Activated CD8-positive, alpha-beta T cell treated with anti-CD3 and anti-CD28 coated beads for 36 hours (primary cell): ENCODE measurements at regions not wholly inside any gene's neighbourhood (a gene's known extent, or its start where the extent isn't known, plus 50 kb on each side); places are given as distances from the start of the nearest gene placed in this dataset.

Experiments used
- ATAC-seq: fragments of 200-7000 bp; cut with Tn5 transposase; one replicate; pipeline ENCODE4 v1.10.0; 2021; ENCODE audit warnings: mild to moderate bottlenecking, moderate library complexity
- CTCF ChIA-PET: fragments of 350-600 bp; sonication (Branson Sonifier 250); formaldehyde crosslinking; loops from one replicate; lab custom pipeline; 2021; ENCODE audit warnings: antibody characterized with exemption; lab: Charles Lee
- POLR2A ChIA-PET: fragments of 350-600 bp; sonication (Branson Sonifier 250); formaldehyde crosslinking; loops from one replicate; lab custom pipeline; 2021; ENCODE audit warnings: antibody characterized with exemption; lab: Charles Lee
- DNase-seq: peaks from one replicate; pipeline ENCODE4 v3.0.0-alpha.2; 2020
- H3K27ac Mint-ChIP-seq: one replicate; pipeline ENCODE4 v1.8.0; 2021; ENCODE audit warnings: mild to moderate bottlenecking, mixed read lengths
- H3K27me3 Mint-ChIP-seq: one replicate; pipeline ENCODE4 v1.8.0; 2021; ENCODE audit warnings: mixed read lengths
- H3K36me3 Mint-ChIP-seq: one replicate; pipeline ENCODE4 v1.8.0; 2021; ENCODE audit warnings: low read depth, mixed read lengths
- H3K4me1 Mint-ChIP-seq: one replicate; pipeline ENCODE4 v1.8.0; 2021; ENCODE audit warnings: low read depth, mixed read lengths
- H3K4me3 Mint-ChIP-seq: one replicate; pipeline ENCODE4 v1.8.0; 2021; ENCODE audit warnings: mild to moderate bottlenecking, moderate library complexity, mixed read lengths
- H3K9me3 Mint-ChIP-seq: one replicate; pipeline ENCODE4 v1.8.0; 2021; ENCODE audit warnings: mixed read lengths
- CTCF ChIP-seq: fragments of 200-600 bp; IDR thresholded peaks from one replicate; pipeline ENCODE4 v1.8.0; 2022; ENCODE audit warnings: antibody characterized with exemption, mild to moderate bottlenecking
- intact Hi-C: fragments of 100-400 bp; cut with micrococcal nuclease; formaldehyde crosslinking; loops from one replicate; pipeline ENCODE4 v1.10.0; 2022

DNA sequence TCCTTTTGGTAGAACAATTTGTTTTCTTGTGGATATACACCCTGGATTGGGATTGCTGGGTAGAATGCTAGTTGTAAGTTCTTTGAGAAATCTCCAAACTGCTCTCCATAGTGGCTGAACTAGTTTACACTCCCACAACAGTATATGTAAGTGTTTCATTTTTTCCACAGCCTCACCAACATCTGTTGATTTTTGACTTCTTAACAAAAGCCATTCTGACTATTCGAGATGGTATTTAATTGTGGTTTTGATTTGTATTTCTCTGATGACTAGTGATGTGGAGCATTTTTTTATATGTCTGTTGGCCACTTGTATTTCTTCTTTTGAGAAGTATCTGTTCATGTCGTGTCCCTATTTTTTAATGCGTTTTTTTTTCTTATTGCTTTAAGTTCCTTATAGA is 444.1 kb downstream of the CBLN4 start:
- no peak for DNase-seq
- H3K36me3 Mint-ChIP-seq: no peaks in the 10 kb centered on the region
- no peak for TF ChIP-seq CTCF
- H3K27me3 Mint-ChIP-seq: no peaks in the 10 kb centered on the region
- H3K4me1 Mint-ChIP-seq: no peaks in the 10 kb centered on the region
- POLR2A ChIA-PET: no interaction called here
- no peak for ATAC-seq
- no peak overlapping the region for H3K4me3 Mint-ChIP-seq
- intact Hi-C loops: no loop called here
- peaks cover 5% of the 10 kb centered on the region for H3K9me3 Mint-ChIP-seq
- CTCF ChIA-PET: no interaction called here
- H3K27ac Mint-ChIP-seq: no peak overlapping the region

GRCh38 chr20:55557191-55557590 is 448.1 kb downstream of the CBLN4 start:
- CTCF ChIA-PET: no interaction called here
- POLR2A ChIA-PET: no interaction called here
- Mint-ChIP-seq H3K27ac (no peak overlapping the region), H3K4me1 (no peaks in the 10 kb centered on the region), H3K36me3 (no peaks in the 10 kb centered on the region), H3K27me3 (no peaks in the 10 kb centered on the region), H3K9me3 (peaks cover 2% of the 10 kb centered on the region), H3K4me3 (no peak overlapping the region)
- no peak for DNase-seq
- intact Hi-C loops: no loop called here
- TF ChIP-seq CTCF: no peak
- no peak for ATAC-seq

GRCh38 chr20:55555075-55555650 is 450.2 kb downstream of the CBLN4 start:
- CTCF ChIA-PET: no interaction called here
- POLR2A ChIA-PET: no interaction called here
- TF ChIP-seq CTCF: no peak
- no peak overlapping the region for H3K4me3 Mint-ChIP-seq
- intact Hi-C loops: no loop called here
- H3K9me3 Mint-ChIP-seq: peaks cover 2% of the 10 kb centered on the region
- no peaks in the 10 kb centered on the region for H3K27me3 Mint-ChIP-seq
- H3K4me1 Mint-ChIP-seq: no peaks in the 10 kb centered on the region
- DNase-seq: no peak
- H3K27ac Mint-ChIP-seq: no peak overlapping the region
- no peaks in the 10 kb centered on the region for H3K36me3 Mint-ChIP-seq
- no peak for ATAC-seq

DNA sequence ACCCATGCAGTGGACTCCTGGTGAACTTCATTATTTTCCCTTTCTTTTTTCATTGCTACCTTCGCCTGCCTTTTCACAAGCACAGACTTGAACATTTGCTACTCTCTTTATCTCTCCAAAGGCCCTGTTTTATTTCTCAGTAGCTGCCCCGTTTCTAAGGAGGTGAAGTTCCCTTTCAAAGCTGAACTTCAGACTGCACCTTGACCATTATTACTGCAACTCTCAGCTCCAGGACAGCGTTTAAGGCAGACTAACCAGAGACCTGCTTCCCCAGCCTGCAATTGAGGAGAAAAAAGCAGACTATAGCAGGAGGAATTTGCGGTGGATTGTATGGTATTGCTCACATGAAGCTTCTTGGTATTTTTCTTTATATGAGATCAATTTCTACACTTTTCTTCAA is 460.7 kb downstream of the CBLN4 start:
- CTCF ChIA-PET: no interaction called here
- H3K27me3 Mint-ChIP-seq: no peaks in the 10 kb centered on the region
- DNase-seq (no peak), ATAC-seq (no peak)
- H3K4me1 Mint-ChIP-seq: no peaks in the 10 kb centered on the region
- H3K4me3 Mint-ChIP-seq: no peak overlapping the region
- peaks cover 6% of the 10 kb centered on the region for H3K9me3 Mint-ChIP-seq
- H3K36me3 Mint-ChIP-seq: no peaks in the 10 kb centered on the region
- no peak overlapping the region for H3K27ac Mint-ChIP-seq
- intact Hi-C loops: no loop called here
- TF ChIP-seq CTCF: no peak
- POLR2A ChIA-PET: no interaction called here

GRCh38 chr20:55540486-55540885 is 464.8 kb downstream of the CBLN4 start:
- POLR2A ChIA-PET: no interaction called here
- no peak for DNase-seq
- H3K4me3 Mint-ChIP-seq: no peak overlapping the region

More at GRCh38 chr20:55540486-55540885, 464.8 kb downstream of the CBLN4 start:
- Mint-ChIP-seq H3K36me3 (no peaks in the 10 kb centered on the region), H3K4me1 (no peaks in the 10 kb centered on the region), H3K27me3 (no peaks in the 10 kb centered on the region), H3K9me3 (peaks cover 3% of the 10 kb centered on the region), H3K27ac (no peak overlapping the region)
- CTCF ChIA-PET: no interaction called here
- no peak for TF ChIP-seq CTCF
- no peak for ATAC-seq
- intact Hi-C loops: no loop called here
